ENCODE measurements at regions not wholly inside any gene's neighbourhood (a gene's known extent, or its start where the extent isn't known, plus 50 kb on each side); places are given as distances from the start of the nearest gene placed in this dataset.
"Not testable (repeated sequence)": the region's sequence is repeated elsewhere in the genome, so short reads cannot be mapped to it uniquely, and the experiment has no call there.

GRCh38 chr10:35781643-35782035, 139.5 kb upstream of the FZD8 start:
- Mint-ChIP-seq H3K27ac (ENCODE audit: unreplicated experiment) (no peak overlapping the region), H3K27me3 (ENCODE audit: unreplicated experiment) (peaks cover 2% of the 10 kb centered on the region), H3K36me3 (ENCODE audit: low read depth, unreplicated experiment) (no peaks in the 10 kb centered on the region), H3K4me3 (ENCODE audit: unreplicated experiment) (no peak overlapping the region), H3K9me3 (ENCODE audit: unreplicated experiment) (no peaks in the 10 kb centered on the region), H3K4me1 (ENCODE audit: unreplicated experiment) (no peaks in the 10 kb centered on the region)
- TF ChIP-seq, protein P1, sequence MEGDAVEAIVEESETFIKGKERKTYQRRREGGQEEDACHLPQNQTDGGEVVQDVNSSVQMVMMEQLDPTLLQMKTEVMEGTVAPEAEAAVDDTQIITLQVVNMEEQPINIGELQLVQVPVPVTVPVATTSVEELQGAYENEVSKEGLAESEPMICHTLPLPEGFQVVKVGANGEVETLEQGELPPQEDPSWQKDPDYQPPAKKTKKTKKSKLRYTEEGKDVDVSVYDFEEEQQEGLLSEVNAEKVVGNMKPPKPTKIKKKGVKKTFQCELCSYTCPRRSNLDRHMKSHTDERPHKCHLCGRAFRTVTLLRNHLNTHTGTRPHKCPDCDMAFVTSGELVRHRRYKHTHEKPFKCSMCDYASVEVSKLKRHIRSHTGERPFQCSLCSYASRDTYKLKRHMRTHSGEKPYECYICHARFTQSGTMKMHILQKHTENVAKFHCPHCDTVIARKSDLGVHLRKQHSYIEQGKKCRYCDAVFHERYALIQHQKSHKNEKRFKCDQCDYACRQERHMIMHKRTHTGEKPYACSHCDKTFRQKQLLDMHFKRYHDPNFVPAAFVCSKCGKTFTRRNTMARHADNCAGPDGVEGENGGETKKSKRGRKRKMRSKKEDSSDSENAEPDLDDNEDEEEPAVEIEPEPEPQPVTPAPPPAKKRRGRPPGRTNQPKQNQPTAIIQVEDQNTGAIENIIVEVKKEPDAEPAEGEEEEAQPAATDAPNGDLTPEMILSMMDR (IDR thresholded peaks at IDR 0.05; ENCODE audit: unreplicated experiment) = peak; percentile 47
- DNase-seq (ENCODE audit: low spot score) = peak; percentile 41

- Mint-ChIP-seq H3K36me3 (ENCODE audit: low read depth, unreplicated experiment) (no peaks in the 10 kb centered on the region), H3K4me3 (ENCODE audit: unreplicated experiment) (no peak overlapping the region), H3K9me3 (ENCODE audit: unreplicated experiment) (no peaks in the 10 kb centered on the region), H3K27me3 (ENCODE audit: unreplicated experiment) (peaks cover 2% of the 10 kb centered on the region), H3K27ac (ENCODE audit: unreplicated experiment) (no peak overlapping the region), H3K4me1 (ENCODE audit: unreplicated experiment) (no peaks in the 10 kb centered on the region)
- TF ChIP-seq, protein P1 (IDR thresholded peaks at IDR 0.05; ENCODE audit: unreplicated experiment) = no peak
- no peak for DNase-seq (ENCODE audit: low spot score)
Observed at GRCh38 chr10:35780970-35781642, 139.0 kb upstream of the FZD8 start.

GRCh38 chr10:35778306-35778705, 136.2 kb upstream of the FZD8 start:
- Mint-ChIP-seq H3K4me3 (ENCODE audit: unreplicated experiment) (no peak overlapping the region), H3K36me3 (ENCODE audit: low read depth, unreplicated experiment) (no peaks in the 10 kb centered on the region), H3K27ac (ENCODE audit: unreplicated experiment) (no peak overlapping the region), H3K9me3 (ENCODE audit: unreplicated experiment) (no peaks in the 10 kb centered on the region), H3K27me3 (ENCODE audit: unreplicated experiment) (peaks cover 5% of the 10 kb centered on the region), H3K4me1 (ENCODE audit: unreplicated experiment) (no peaks in the 10 kb centered on the region)
- no peak for DNase-seq (ENCODE audit: low spot score)
- TF ChIP-seq, protein P1 (IDR thresholded peaks at IDR 0.05; ENCODE audit: unreplicated experiment) = no peak

DNA sequence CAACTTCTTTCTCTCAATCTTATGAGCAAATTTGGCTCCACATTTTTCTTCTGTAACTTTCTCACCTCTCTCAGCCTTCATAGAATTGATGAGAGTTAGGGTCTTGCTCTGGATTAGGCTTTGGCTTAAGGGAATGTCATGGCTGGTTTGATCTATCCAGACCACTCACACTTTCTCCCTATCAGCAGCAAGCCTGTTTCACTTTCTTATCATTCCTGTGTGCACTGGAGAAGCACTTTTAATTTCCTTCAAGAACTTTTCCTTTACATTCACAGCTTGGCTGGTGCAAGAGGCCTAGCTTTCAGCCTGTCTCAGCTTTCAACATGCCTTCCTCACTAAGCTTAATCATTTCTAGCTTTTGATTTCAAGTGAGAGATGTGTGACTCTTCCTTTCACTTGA, 134.5 kb upstream of the FZD8 start:
- not testable (repeated sequence) for H3K36me3 Mint-ChIP-seq (ENCODE audit: low read depth, unreplicated experiment); H3K27ac Mint-ChIP-seq (ENCODE audit: unreplicated experiment); H3K27me3 Mint-ChIP-seq (ENCODE audit: unreplicated experiment); H3K9me3 Mint-ChIP-seq (ENCODE audit: unreplicated experiment); H3K4me1 Mint-ChIP-seq (ENCODE audit: unreplicated experiment); H3K4me3 Mint-ChIP-seq (ENCODE audit: unreplicated experiment); DNase-seq (ENCODE audit: low spot score)

- no peak for DNase-seq (ENCODE audit: low spot score)
- no peak overlapping the region for H3K27ac Mint-ChIP-seq (ENCODE audit: unreplicated experiment)
- H3K4me3 Mint-ChIP-seq (ENCODE audit: unreplicated experiment) = no peak overlapping the region
- TF ChIP-seq, protein P1 (IDR thresholded peaks at IDR 0.05; ENCODE audit: unreplicated experiment) = no peak
- no peaks in the 10 kb centered on the region for H3K9me3 Mint-ChIP-seq (ENCODE audit: unreplicated experiment)
- H3K27me3 Mint-ChIP-seq (ENCODE audit: unreplicated experiment) = peaks cover 5% of the 10 kb centered on the region
- H3K4me1 Mint-ChIP-seq (ENCODE audit: unreplicated experiment) = peaks cover 10% of the 10 kb centered on the region
- H3K36me3 Mint-ChIP-seq (ENCODE audit: low read depth, unreplicated experiment) = no peaks in the 10 kb centered on the region
Observed at GRCh38 chr10:35774109-35774508, 132.0 kb upstream of the FZD8 start.

Measured in endothelial cell (in vitro differentiated cells).